ENCODE measurements at regions not wholly inside any gene's neighbourhood (a gene's known extent, or its start where the extent isn't known, plus 50 kb on each side); places are given as distances from the start of the nearest gene placed in this dataset.

DNA sequence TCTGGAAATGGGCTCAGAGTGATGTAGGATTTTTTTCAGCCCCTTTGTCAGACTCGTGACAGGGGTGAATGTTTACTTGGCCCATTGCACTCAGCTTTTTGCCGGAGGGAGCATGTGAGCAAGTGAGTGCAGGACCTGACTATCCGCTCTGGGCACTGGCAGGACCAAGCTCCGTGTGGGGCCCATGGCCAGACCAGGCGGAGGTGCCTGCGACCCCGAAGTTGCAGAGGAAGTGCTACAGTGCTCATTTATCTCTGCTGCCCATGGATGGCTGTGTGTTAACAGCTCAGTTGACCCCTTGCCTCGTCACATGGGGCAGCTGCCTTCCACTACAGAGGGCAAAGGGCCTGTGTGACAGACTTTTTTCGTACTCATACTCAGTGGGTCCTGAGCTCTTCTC lies 744.3 kb downstream of the IRX1 start:
- TF ChIP-seq, protein P1, sequence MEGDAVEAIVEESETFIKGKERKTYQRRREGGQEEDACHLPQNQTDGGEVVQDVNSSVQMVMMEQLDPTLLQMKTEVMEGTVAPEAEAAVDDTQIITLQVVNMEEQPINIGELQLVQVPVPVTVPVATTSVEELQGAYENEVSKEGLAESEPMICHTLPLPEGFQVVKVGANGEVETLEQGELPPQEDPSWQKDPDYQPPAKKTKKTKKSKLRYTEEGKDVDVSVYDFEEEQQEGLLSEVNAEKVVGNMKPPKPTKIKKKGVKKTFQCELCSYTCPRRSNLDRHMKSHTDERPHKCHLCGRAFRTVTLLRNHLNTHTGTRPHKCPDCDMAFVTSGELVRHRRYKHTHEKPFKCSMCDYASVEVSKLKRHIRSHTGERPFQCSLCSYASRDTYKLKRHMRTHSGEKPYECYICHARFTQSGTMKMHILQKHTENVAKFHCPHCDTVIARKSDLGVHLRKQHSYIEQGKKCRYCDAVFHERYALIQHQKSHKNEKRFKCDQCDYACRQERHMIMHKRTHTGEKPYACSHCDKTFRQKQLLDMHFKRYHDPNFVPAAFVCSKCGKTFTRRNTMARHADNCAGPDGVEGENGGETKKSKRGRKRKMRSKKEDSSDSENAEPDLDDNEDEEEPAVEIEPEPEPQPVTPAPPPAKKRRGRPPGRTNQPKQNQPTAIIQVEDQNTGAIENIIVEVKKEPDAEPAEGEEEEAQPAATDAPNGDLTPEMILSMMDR (IDR thresholded peaks at IDR 0.05) = no peak
- no peak for TF ChIP-seq POLR2A (IDR thresholded peaks at IDR 0.05)
